NCI-H82 treated with DMSO at 0.1 percent for 48 hours (cell line): ENCODE measurements at regions not wholly inside any gene's neighbourhood (a gene's known extent, or its start where the extent isn't known, plus 50 kb on each side); places are given as distances from the start of the nearest gene placed in this dataset.
A peak's percentile ranks its signal among the peaks of the same experiment; 100 is the strongest.
"Not testable (repeated sequence)": the region's sequence is repeated elsewhere in the genome, so short reads cannot be mapped to it uniquely, and the experiment has no call there.

Experiments
- DNase-seq: peaks from one replicate; lab custom pipeline; 2025; ENCODE audit not compliant: unreplicated experiment; lab: John Stamatoyannopoulos, UW

DNA sequence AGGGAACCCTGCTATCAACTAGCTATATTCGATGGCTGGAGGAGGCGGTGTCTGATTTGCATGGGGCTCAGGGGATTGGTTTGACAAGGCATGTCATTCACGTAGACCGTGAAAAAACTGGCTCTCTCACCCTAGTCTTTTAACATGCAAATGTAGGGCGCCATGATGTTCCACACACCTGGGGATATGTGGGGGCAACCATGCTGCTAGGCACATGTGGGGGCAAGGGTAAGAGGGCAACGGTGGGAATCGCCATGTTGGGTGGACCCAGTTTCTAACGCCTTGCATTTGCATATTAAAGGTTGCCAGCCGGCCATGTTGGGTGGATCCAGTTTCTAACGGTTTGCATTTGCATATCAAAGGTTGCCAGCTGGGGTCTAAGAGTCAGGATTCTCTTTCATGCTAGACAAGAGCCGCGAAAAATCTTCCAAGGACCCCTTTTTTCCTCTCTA is 419.2 kb upstream of the NFE2L3 start:
- no peak for DNase-seq

GRCh38 chr7:25735674-25736242 is 416.2 kb upstream of the NFE2L3 start:
- no peak for DNase-seq

DNA sequence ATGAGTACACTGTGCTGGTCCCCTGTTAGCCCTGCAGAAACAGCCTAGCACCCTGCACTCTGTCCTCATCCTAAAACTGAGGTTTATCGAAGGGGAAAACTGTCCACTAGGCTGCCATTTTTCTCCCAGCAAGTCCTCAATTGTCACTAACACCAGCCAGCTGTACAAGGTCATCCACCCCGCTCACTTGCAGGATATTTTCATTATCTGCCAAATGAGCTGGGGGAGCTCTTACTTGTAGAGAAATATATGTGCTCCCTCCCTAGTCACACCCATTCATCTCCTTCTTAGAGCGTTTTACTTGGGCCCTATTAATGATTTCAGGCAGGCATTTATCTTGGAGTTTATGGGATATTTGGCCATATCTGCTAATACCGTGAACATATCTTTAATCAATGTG is 413.5 kb upstream of the NFE2L3 start:
- DNase-seq: no peak

- no peak for DNase-seq
Measured at GRCh38 chr7:25739143-25739542, 412.9 kb upstream of the NFE2L3 start.

DNA sequence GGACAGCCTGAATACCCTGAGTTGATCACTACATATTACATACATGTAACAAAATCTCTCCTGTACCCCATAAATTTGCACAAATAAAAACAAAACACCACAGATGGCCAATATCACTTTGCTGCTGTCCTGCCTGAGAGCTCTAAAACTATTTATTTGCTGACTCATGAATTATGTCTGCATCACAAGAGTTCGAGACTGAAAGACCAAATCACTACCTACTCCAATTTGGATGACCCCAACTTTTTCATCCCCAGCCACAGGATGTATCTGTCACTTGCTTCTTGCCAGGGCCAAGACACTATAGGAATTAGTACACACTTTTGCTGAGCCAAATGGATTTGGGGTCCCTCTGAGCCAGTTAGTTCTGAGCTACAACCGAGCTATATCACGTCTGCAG is 409.7 kb upstream of the NFE2L3 start:
- DNase-seq: no peak

- DNase-seq: not testable (repeated sequence)
Measured at GRCh38 chr7:25743670-25744451, 408.1 kb upstream of the NFE2L3 start.

- DNase-seq: no peak
Measured at GRCh38 chr7:25750744-25751508, 401.1 kb upstream of the NFE2L3 start.

- DNase-seq: no peak
Measured at GRCh38 chr7:25752154-25752553, 399.8 kb upstream of the NFE2L3 start.

GRCh38 chr7:25752967-25753791 is 398.8 kb upstream of the NFE2L3 start:
- DNase-seq: no peak

DNA sequence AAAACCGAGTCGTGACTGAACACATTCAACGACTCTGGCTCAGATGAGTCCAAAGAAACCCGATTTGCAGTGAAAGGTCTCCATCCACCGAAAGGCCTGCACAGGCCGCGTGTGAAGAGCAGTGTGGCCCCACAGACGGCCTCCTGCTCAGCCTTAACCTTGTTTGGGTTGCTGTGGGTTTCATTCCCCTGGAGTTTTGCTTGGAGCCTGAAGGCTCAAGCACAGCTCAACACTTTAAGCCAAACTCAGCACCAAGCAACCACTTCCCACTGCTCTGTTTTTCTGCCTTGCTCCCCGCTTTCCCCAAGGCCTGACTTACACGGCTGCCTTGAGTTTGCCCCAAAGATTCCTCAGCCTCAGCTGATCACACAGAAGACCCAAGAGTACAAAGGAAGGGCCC is 398.2 kb upstream of the NFE2L3 start:
- DNase-seq: no peak

DNA sequence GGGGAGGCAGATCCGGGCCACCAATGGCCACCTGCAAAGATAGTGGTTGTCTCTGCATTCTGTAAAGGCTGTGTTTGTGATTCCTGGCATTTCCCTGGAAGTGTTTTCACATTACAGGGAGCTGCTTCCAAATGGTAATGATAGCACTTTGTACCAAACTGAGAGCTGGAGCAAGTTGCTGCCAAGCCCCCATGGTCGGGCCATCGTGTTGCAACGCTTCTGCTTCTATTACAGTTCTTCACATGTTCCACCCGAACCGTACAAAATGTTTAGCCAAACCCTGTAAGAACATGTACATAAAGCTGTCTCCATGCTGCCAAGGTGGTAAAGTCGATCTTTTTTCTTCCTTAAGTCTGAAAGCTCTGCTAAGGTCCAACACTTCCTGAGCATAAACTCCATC is 397.7 kb upstream of the NFE2L3 start:
- no peak for DNase-seq

GRCh38 chr7:25754751-25755150 is 397.2 kb upstream of the NFE2L3 start:
- no peak for DNase-seq

DNA sequence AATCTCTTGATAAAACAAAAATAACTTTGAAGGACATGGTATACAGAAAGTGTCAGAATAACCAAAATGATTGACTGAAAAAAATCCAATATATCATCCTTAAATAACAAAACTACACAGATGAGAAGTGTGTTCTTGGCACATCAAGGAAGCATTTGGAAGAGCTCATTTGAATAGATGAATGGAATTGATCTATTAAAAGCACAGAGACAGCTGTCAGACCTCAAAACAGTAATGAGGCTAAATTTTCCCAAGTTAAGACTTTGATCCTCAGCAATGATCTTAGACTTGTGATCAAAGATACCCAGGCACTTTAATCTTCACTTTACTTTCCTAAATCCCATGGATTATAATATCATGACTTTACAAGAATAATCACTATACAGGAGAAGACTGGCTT is 395.4 kb upstream of the NFE2L3 start:
- DNase-seq: peak; percentile 54

DNA sequence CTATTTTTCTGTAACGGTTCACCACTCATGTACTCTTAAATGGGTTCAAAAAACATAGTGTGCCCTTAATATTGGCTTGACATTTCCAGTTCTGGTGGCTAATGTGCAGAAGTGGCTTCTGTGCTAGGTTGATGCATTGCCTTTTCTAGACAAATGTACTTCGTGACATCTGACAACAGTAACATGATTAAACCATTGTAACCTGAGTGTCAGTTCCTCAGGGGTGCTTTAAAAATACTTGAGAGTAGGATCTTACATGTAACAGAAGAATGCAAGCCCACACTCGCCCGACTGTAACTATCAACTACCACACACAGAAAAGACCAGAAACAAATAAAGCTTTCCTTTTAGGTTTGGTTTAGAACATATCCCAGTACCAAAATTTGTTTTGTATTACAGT is 393.4 kb upstream of the NFE2L3 start:
- no peak for DNase-seq

DNA sequence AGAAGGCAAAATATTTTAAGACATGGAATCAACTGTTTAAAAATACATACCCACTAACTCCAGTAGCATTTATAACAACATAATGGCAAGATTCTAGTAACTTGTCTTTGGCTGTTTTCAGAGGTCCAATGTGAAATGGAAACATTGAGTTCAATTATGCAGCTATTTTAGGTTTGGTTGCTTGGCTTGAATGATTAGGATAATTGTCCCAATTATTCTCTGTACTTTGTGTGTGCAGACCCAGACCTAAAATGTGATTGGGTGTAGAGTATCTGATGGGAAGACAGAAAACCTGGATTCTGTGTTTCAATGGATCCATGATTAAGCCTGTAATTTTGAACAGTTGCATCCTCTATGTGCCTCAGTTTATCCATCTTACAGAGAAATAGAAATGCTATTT is 392.7 kb upstream of the NFE2L3 start:
- no peak for DNase-seq

- no peak for DNase-seq
Measured at GRCh38 chr7:25759748-25760147, 392.2 kb upstream of the NFE2L3 start.

DNA sequence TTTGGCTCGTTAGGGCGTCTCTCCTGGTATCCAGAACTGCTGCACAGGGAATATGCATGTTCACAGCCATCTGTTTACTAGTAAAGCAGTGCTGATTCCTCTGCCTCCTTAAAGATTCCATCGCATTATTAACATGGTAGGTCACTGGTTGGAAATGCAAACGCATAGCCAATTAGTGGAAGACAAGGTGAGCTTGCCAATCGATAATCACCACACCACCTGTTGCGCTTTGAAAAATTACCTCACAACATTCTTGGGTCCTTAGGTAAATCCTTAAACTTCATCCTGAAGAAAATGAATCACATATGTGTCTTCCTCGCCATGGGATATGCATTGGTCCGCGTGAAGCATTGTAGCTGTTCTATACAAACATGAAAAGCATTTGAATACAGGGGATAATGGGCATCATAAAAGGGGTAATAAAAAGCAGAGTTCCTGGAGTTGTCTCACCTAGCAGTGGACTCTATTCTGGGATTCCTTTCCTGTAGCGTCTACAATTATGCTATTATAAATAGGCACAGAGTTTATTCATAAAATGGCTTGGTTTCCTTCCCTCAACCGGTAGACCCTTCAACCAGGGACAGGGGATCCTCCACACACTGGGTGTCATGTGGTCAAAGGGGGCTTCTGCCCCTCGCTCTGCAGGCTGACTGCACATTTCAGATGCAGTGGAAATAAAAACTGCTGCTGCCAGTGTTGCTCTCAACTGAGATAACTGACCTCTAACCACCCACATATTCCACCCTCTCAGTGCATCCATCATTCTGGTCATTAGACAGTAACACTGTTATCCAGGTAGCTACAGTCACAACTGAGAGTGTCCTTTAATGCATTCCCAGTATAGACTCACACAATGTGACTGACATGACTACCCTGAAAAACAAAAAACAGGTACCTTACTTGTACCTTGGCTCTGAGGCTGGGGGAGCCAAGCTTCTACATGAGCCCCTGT is 389.2 kb upstream of the NFE2L3 start:
- no peak for DNase-seq

DNA sequence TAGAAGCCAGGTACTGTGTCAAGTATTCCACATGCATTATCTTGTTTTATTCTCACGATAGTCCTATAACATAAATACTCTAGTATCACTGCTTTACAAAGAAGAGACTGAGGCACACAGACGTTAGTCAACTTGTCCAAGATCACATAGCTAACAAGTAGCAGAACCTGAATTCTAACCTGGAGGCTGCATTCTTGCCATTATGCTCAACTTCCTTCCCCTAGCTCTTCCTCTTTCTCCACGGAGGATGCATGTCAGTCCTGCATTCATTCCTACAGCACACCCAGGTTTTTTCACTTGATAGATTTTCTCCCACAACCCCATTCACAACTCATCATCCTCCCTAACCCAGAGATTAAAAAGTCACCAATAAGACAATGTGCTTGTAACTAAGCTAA is 388.5 kb upstream of the NFE2L3 start:
- no peak for DNase-seq

DNA sequence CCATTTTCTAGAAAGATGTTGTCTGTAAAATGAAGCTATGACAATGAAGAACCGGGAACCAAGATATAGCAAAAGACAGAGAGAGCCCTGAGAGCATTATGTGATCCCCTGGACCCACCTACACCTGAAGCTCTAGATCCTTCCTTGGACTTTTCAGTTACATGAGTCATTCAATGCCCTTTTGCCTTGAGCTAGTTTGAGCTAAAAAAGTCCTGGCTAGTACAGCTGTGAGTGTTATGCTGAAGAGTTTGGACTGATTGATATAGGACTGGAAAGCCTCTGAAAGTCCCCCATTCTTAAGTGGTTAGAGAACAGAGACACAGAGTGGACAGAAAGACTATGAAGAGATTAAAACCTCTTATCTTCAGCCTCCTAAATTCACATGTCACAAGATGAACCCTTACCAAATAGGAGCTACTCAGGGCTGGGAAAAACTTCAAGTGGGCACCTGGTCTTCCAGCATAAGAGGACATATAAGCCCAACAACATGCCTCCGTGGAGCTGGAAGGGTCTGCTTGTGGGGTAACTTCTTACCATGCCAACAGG is 386.8 kb upstream of the NFE2L3 start:
- DNase-seq: no peak

- no peak for DNase-seq
Measured at GRCh38 chr7:25770235-25770634, 381.8 kb upstream of the NFE2L3 start.
